Liver (tissue), 8 donors: ENCODE measurements at regions not wholly inside any gene's neighbourhood (a gene's known extent, or its start where the extent isn't known, plus 50 kb on each side); places are given as distances from the start of the nearest gene placed in this dataset.

Experiments used
- DNase-seq: peaks from one replicate; pipeline ENCODE4 v3.0.0-alpha.2; 2017; ENCODE audit warnings: low spot score
- H3K27ac ChIP-seq, 2 donors: one replicate each; pipeline ENCODE4 v1.7.0; 2013; ENCODE audit warnings: inconsistent platforms in 2 of 2, low read length in 2 of 2, control low read depth in 1 of 2, low read depth in 1 of 2, mild to moderate bottlenecking in 1 of 2
- H3K27me3 ChIP-seq, 4 donors: one replicate each; pipeline versions ENCODE4 v1.6.1 to v1.7.0; 2013; ENCODE audit warnings: low read length in 3 of 4, inconsistent platforms in 1 of 4, mild to moderate bottlenecking in 1 of 4, moderate library complexity in 1 of 4; ENCODE audit not compliant: control insufficient read depth in 4 of 4, insufficient read depth in 4 of 4
- H3K36me3 ChIP-seq, 4 donors: one replicate each; pipeline versions ENCODE4 v1.6.1 to v1.7.0; 2013; ENCODE audit warnings: low read length in 3 of 4, mild to moderate bottlenecking in 3 of 4, low read depth in 1 of 4, moderate library complexity in 1 of 4; ENCODE audit not compliant: control insufficient read depth in 4 of 4, insufficient read depth in 3 of 4
- H3K4me1 ChIP-seq, 4 donors: one replicate each; pipeline versions ENCODE4 v1.6.1 to v1.7.0; 2013; ENCODE audit warnings: low read length in 3 of 4, mild to moderate bottlenecking in 3 of 4, moderate library complexity in 1 of 4; ENCODE audit not compliant: control insufficient read depth in 4 of 4, insufficient read depth in 4 of 4
- H3K4me3 ChIP-seq, 3 donors: one replicate each; pipeline versions ENCODE4 v1.6.1 to v1.7.0; 2013; ENCODE audit warnings: low read length in 3 of 3, control low read depth in 1 of 3, low read depth in 1 of 3, mild to moderate bottlenecking in 1 of 3
- H3K9ac ChIP-seq, 2 donors: one replicate each; pipeline ENCODE4 v1.7.0; 2013; ENCODE audit warnings: low read length in 2 of 2, mild to moderate bottlenecking in 2 of 2, moderate library complexity in 2 of 2, control low read depth in 1 of 2, low read depth in 1 of 2
- H3K9me3 ChIP-seq, 4 donors: one replicate each; pipeline versions ENCODE4 v1.6.1 to v1.7.0; 2013; ENCODE audit warnings: low read length in 3 of 4; ENCODE audit not compliant: control insufficient read depth in 4 of 4
- EGR1 ChIP-seq, 2 donors: IDR thresholded peaks; 2 replicates each; pipeline ENCODE4 v1.6.1; 2016 to 2018; ENCODE audit warnings: antibody characterized with exemption in 2 of 2, low read depth in 2 of 2
- FOXA1 ChIP-seq: IDR thresholded peaks from 2 replicates; pipeline ENCODE4 v1.6.1; 2016; ENCODE audit warnings: antibody characterized with exemption
- FOXA2 ChIP-seq: IDR thresholded peaks from 2 replicates; pipeline ENCODE4 v1.6.1; 2016; ENCODE audit warnings: antibody characterized with exemption
- GABPA ChIP-seq, 2 donors: IDR thresholded peaks in 1 of 2; conservative IDR thresholded peaks in 1 of 2; 2 replicates each; pipeline ENCODE4 v1.6.1; 2016; ENCODE audit warnings: antibody characterized with exemption in 2 of 2, mild to moderate bottlenecking in 1 of 2, moderate library complexity in 1 of 2
- HNF4G ChIP-seq: IDR thresholded peaks from 2 replicates; pipeline ENCODE4 v1.6.1; 2016; ENCODE audit warnings: antibody characterized with exemption
- JUND ChIP-seq, 2 donors: IDR thresholded peaks; 2 replicates each; pipeline ENCODE4 v1.6.1; 2016; ENCODE audit warnings: antibody characterized with exemption in 2 of 2
- RAD21 ChIP-seq, 2 donors: IDR thresholded peaks; 2 replicates each; pipeline ENCODE4 v1.6.1; 2016; ENCODE audit warnings: antibody characterized with exemption in 2 of 2, mild to moderate bottlenecking in 2 of 2
- RXRA ChIP-seq, 2 donors: IDR thresholded peaks; 2 replicates each; pipeline ENCODE4 v1.6.1; 2017 to 2018; ENCODE audit warnings: antibody characterized with exemption in 2 of 2, mild to moderate bottlenecking in 1 of 2
- SP1 ChIP-seq: IDR thresholded peaks from 2 replicates; pipeline ENCODE4 v1.6.1; 2018; ENCODE audit warnings: antibody characterized with exemption, mild to moderate bottlenecking
- TAF1 ChIP-seq: conservative IDR thresholded peaks from 2 replicates; pipeline ENCODE4 v1.6.1; 2016; ENCODE audit warnings: antibody characterized with exemption, mild to moderate bottlenecking
- YY1 ChIP-seq: IDR thresholded peaks from 2 replicates; pipeline ENCODE4 v1.6.1; 2016; ENCODE audit warnings: antibody characterized with exemption, mild to moderate bottlenecking
- whole genome bisulfite sequencing: extraction: QIAGEN DNeasy Blood & Tissue Kit; methylation state at CpG from one replicate; pipeline ENCODE4 v1.1.7; 2013; 5-methylcytosine and 5-hydroxymethylcytosine counted together
- TF ChIP-seq, protein P1 (sequence below): IDR thresholded peaks from 2 replicates; pipeline ENCODE4 v1.6.1; 2016; ENCODE audit warnings: antibody characterized with exemption
- TF ChIP-seq, protein P2 (sequence below): fragments of 150-350 bp; IDR thresholded peaks from 2 replicates; pipeline ENCODE4 v1.5.1; 2017; ENCODE audit warnings: improper control_type of control experiment, low read depth, low read length; ENCODE audit not compliant: missing input control
- TF ChIP-seq, protein P3 (sequence below): IDR thresholded peaks from 2 replicates; pipeline ENCODE4 v1.6.1; 2016; ENCODE audit warnings: antibody characterized with exemption
- TF ChIP-seq, protein P4 (sequence below): IDR thresholded peaks from 2 replicates; pipeline ENCODE4 v1.6.1; 2016; ENCODE audit warnings: antibody characterized with exemption
- donor health status: healthy.
- donor health status: healthy.
- donor health status: healthy.
- donor health status: healthy.
- donor health status: healthy.

DNA sequence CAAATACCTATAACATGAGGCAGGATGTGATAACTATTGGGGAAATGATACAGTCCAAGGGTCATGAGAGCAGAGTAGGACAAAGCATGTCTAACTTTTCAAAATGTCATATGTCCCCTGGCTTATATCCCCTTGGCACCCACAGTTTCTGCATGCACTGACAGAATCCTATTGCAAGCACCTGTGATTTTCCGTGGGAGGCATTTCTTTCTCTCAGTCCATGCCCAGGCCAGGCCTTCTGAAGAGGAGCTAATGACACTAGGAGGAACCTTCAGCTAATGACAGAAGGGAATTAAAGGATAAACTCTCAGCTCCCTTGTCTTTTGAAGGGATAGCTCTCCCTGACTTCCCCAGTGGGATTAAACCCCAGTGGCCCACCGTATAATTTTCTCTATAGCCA, 249.2 kb downstream of the TTC6 start:
- H3K27me3 ChIP-seq, result no peaks in the 10 kb centered on the region
- H3K27ac ChIP-seq, result no peak overlapping the region
- no peaks in the 10 kb centered on the region for H3K36me3 ChIP-seq
- TF ChIP-seq, protein P1, sequence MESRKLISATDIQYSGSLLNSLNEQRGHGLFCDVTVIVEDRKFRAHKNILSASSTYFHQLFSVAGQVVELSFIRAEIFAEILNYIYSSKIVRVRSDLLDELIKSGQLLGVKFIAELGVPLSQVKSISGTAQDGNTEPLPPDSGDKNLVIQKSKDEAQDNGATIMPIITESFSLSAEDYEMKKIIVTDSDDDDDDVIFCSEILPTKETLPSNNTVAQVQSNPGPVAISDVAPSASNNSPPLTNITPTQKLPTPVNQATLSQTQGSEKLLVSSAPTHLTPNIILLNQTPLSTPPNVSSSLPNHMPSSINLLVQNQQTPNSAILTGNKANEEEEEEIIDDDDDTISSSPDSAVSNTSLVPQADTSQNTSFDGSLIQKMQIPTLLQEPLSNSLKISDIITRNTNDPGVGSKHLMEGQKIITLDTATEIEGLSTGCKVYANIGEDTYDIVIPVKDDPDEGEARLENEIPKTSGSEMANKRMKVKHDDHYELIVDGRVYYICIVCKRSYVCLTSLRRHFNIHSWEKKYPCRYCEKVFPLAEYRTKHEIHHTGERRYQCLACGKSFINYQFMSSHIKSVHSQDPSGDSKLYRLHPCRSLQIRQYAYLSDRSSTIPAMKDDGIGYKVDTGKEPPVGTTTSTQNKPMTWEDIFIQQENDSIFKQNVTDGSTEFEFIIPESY, result no peak
- TF ChIP-seq EGR1 (IDR thresholded peaks at IDR 0.05; ENCODE audit: low read depth in 2 of 2) (no peak), GABPA (IDR thresholded peaks at IDR 0.05 in 1 of 2, conservative IDR thresholded peaks at IDR 0.05 in 1 of 2) (no peak), RXRA (IDR thresholded peaks at IDR 0.05) (no peak), SP1 (no peak), JUND (IDR thresholded peaks at IDR 0.05) (no peak), YY1 (no peak), TAF1 (no peak), FOXA2 (no peak)
- 86% methylated on average over 2 of the region's 2 CpGs for WGBS
- H3K4me3 ChIP-seq, result no peak overlapping the region
- H3K4me1 ChIP-seq, result no peaks in the 10 kb centered on the region
- no peaks in the 10 kb centered on the region for H3K9me3 ChIP-seq
- no peak for DNase-seq
- no peak overlapping the region for H3K9ac ChIP-seq

DNA sequence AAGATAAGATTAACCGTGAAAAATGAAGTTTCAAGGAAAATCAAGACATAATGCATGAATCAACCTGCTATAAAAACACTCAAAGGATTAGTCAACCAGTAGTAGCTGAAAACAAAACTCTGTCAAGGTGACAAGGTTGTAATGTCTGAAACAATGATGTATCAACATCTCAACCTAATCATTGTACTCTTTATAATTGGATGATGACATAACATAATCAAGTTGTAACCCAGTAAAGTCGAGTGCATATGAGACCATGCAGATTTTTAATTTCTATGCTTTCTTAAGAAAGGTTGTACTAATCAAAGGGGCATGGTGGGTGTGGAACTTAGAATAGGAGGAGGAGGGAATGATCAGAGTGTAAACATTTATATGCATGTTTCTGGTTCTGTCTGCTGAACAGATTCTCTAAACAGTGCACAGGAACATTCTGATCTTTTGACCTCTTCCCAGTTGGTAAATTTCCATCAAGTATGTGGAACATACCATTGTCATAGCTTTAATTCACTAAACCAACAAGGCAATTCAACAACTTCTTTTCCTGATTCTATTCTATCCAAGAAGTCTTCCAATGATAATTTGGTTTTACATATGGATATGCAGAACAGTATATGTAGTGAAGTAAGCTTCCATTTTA, 253.7 kb downstream of the TTC6 start:
- no peak overlapping the region for H3K27ac ChIP-seq
- 85% methylated on average over 2 of the region's 2 CpGs for WGBS
- H3K9ac ChIP-seq, result no peak overlapping the region
- no peak for TF ChIP-seq RXRA (IDR thresholded peaks at IDR 0.05)
- TF ChIP-seq, protein P2, sequence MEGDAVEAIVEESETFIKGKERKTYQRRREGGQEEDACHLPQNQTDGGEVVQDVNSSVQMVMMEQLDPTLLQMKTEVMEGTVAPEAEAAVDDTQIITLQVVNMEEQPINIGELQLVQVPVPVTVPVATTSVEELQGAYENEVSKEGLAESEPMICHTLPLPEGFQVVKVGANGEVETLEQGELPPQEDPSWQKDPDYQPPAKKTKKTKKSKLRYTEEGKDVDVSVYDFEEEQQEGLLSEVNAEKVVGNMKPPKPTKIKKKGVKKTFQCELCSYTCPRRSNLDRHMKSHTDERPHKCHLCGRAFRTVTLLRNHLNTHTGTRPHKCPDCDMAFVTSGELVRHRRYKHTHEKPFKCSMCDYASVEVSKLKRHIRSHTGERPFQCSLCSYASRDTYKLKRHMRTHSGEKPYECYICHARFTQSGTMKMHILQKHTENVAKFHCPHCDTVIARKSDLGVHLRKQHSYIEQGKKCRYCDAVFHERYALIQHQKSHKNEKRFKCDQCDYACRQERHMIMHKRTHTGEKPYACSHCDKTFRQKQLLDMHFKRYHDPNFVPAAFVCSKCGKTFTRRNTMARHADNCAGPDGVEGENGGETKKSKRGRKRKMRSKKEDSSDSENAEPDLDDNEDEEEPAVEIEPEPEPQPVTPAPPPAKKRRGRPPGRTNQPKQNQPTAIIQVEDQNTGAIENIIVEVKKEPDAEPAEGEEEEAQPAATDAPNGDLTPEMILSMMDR, result no peak
- TF ChIP-seq FOXA2, result no peak
- no peak for TF ChIP-seq RAD21 (IDR thresholded peaks at IDR 0.05)
- TF ChIP-seq, protein P3, sequence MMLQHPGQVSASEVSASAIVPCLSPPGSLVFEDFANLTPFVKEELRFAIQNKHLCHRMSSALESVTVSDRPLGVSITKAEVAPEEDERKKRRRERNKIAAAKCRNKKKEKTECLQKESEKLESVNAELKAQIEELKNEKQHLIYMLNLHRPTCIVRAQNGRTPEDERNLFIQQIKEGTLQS, result no peak
- no peak for TF ChIP-seq YY1
- TF ChIP-seq HNF4G, result no peak
- TF ChIP-seq GABPA (IDR thresholded peaks at IDR 0.05 in 1 of 2, conservative IDR thresholded peaks at IDR 0.05 in 1 of 2), result no peak
- TF ChIP-seq EGR1 (IDR thresholded peaks at IDR 0.05; ENCODE audit: low read depth in 2 of 2), result no peak
- no peak for TF ChIP-seq SP1
- no peak for TF ChIP-seq FOXA1
- TF ChIP-seq, protein P4, sequence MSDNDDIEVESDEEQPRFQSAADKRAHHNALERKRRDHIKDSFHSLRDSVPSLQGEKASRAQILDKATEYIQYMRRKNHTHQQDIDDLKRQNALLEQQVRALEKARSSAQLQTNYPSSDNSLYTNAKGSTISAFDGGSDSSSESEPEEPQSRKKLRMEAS, result no peak
- TF ChIP-seq, protein P1, result no peak
- no peak for TF ChIP-seq TAF1
- TF ChIP-seq JUND (IDR thresholded peaks at IDR 0.05), result no peak
- no peak overlapping the region for H3K4me3 ChIP-seq
- no peaks in the 10 kb centered on the region for H3K4me1 ChIP-seq
- no peak for DNase-seq
- no peaks in the 10 kb centered on the region for H3K36me3 ChIP-seq
- no peaks in the 10 kb centered on the region for H3K27me3 ChIP-seq
- H3K9me3 ChIP-seq, result no peaks in the 10 kb centered on the region
